GM18868 (cell line): ENCODE measurements at regions not wholly inside any gene's neighbourhood (a gene's known extent, or its start where the extent isn't known, plus 50 kb on each side); places are given as distances from the start of the nearest gene placed in this dataset.

ENCODE experiments used
- ATAC-seq: cut with Tn5 transposase; IDR thresholded peaks from one replicate; pipeline ENCODE4 v1.9.1; 2021; ENCODE audit warnings: mild to moderate bottlenecking, moderate library complexity; ENCODE audit not compliant: unreplicated experiment

DNA sequence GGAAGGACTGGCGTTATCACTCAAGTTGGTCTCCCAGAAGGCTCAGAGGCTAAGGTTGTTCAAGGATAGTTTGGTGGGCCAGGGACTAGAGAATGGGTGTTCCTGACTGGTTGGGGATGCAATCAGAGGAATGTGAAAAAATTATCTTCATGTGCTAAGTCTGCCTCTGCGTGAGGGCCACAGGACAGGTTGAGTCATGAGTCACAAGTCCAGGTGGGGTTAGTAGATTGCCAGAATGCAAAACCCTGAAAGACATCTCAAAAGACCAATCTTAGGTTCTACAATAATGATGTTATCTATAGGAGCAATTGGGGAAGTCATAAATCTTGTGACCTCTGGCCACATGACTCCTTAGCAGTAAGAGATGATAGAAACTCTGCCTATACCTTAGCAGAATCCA lies 220.1 kb upstream of the EEA1 start:
- ATAC-seq = no peak

GRCh38 chr12:93151079-93151762 lies 222.1 kb upstream of the EEA1 start:
- no peak for ATAC-seq

GRCh38 chr12:93152617-93153016 lies 223.5 kb upstream of the EEA1 start:
- ATAC-seq = no peak

DNA sequence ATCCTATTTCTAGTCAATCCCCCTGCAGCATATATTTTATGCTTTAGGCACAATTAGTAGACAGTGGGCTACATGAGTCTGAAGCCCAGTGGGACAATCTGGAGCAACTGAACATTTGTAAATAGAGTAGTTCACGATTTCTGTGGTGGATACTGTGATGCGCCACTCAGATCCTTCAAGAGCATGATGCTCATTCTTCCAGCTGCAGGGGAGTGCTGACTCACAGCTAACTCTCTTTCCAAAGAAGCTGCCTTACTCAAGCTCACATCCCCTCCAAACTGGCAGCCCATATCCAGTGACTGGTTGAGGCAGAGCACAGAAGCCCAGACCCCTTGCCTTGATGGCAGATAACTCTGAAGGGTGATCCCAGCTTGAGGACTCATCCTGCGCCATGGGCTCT lies 224.2 kb upstream of the EEA1 start:
- no peak for ATAC-seq

DNA sequence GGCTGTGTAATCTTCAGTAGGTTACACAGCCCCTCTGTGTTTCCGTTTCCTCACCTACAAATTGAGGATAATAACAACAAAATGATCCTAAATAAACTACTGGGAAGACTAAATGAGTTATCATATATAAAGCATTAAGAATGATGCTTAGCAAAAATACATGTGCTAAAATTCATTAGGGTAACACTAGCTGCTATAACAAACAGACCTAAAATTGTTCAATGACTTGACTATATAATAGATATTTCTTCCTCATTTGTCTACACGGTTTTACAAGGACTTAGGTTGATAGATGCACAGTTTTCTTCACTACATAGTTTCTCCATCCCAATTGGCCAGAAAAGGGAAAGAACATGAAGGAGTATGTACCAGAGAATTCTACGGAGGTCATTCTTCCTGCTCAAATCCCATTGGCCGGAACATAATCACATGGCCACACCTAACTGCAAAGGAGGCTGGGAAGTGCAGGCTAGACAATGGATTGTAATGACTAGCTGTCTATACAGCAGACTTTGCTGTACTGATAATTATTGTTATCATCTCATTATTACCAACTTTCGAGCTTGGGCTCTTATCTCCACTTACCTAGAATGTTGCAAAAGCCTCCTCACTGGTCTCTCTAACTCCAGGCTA lies 223.5 kb upstream of the NUDT4 start:
- ATAC-seq = no peak

- ATAC-seq = no peak
These were observed 222.8 kb upstream of the NUDT4 start for GRCh38 chr12:93154753-93155480.

- no peak for ATAC-seq
These were observed 221.5 kb upstream of the NUDT4 start for GRCh38 chr12:93156086-93156716.

DNA sequence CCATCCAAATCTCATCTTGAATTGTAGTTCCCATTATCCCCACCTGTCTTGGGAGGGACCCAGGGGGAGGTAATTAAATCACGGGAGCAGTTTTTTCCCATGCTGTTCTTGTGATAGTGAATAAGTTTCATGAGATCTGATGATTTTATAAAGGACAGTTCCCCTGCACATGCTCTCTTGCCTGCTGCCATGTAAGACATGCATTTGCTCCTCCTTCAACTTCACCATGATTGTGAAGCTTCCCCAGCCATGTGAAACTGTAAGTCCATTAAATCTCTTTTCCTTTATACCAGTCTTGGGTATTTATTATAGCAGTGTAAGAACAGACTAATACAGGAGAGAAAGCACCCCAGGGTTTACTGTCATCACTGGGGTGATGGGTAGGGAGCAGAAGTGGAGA lies 220.4 kb upstream of the NUDT4 start:
- no peak for ATAC-seq

- ATAC-seq = no peak
These were observed 219.5 kb upstream of the NUDT4 start for GRCh38 chr12:93158065-93158843.

GRCh38 chr12:93163260-93164036 lies 214.3 kb upstream of the NUDT4 start:
- no peak for ATAC-seq

DNA sequence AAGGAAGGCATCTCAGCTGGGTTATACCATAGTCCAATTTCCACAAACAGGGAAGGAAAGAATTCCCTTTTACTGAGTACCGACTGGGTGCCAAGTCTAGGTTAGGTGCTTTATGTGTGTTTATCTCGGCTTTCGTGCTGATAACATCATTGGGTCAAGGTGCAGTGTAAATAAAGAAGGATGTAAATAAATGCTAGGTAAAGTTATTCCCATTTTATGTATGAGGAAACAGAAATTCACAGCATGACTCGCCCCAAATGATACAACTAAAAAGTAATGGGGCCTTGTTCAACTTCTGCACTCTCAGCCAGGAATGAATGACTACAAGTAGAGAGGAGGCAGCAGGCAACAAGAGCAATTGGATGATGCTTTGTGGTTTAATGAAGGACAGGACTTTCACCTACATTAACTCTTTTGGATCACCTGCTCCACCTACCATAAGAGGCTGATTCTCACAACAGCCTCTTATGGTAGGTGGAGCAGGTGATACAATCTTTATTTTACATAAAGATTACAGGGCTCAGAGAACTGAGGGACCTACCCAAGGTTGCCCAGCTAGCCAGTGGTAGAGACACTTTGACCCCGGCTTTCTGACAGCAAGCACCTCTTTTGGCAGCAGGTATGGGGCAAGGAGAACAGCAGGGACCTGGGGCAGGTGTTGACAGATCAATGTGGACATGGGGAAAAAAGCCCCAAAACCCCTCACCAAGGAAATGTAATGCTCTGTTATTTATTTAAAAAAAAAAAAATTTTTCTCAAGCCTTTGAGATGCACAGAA lies 213.4 kb upstream of the NUDT4 start:
- ATAC-seq = no peak

- no peak for ATAC-seq
These were observed 212.3 kb upstream of the NUDT4 start for GRCh38 chr12:93165384-93165932.

GRCh38 chr12:93166541-93167307 lies 211.0 kb upstream of the NUDT4 start:
- peak; percentile 75 for ATAC-seq

GRCh38 chr12:93167331-93167730 lies 210.4 kb upstream of the NUDT4 start:
- peak; percentile 9 for ATAC-seq

GRCh38 chr12:93167841-93168492 lies 209.8 kb upstream of the NUDT4 start:
- ATAC-seq = peak; percentile 77

- no peak for ATAC-seq
These were observed 209.0 kb upstream of the NUDT4 start for GRCh38 chr12:93168751-93169150.

DNA sequence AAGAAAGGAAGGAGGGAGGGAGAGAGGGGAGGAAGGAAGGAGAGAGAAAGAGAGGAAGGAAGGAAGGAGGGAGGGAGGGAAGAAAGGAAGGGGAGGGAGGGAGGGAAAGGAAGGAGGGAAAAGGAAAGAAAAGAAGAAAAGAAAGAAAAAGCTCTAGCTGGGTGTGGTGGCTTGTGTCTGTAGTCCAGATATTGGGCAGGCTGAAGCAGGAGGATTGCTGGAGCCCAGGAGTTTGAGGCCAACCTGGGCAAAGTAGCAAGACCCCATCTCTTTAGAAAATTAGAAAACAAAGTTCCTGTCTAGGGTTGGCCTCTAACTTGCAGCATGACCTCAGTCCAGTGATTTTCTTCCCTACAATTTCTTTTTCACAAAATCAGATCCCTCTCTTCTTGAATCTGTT lies 208.2 kb upstream of the NUDT4 start:
- no peak for ATAC-seq

GRCh38 chr12:93170928-93171327 lies 206.8 kb upstream of the NUDT4 start:
- ATAC-seq = no peak
